Panc1 (cell line): ENCODE measurements at regions not wholly inside any gene's neighbourhood (a gene's known extent, or its start where the extent isn't known, plus 50 kb on each side); places are given as distances from the start of the nearest gene placed in this dataset.

ENCODE experiments used
- ATAC-seq: fragments of 200-7000 bp; cut with Tn5 transposase; 2 replicates; pipeline ENCODE4 v1.9.1; 2020; ENCODE audit warnings: mild to moderate bottlenecking, moderate library complexity
- BruUV-seq: library from RNA; stranded (reverse); fragments of 400-500 nt; replicated peaks from 2 replicates; lab custom pipeline; 2021; lab: Mats Ljungman, UMichigan
- CTCF ChIA-PET: fragments of 300-600 bp; sonication (Branson Sonifier 250); formaldehyde crosslinking; loops from one replicate; lab custom pipeline; 2022; ENCODE audit warnings: antibody characterized with exemption; lab: Charles Lee
- POLR2A ChIA-PET: fragments of 300-600 bp; sonication (Branson Sonifier 250); formaldehyde crosslinking; loops from one replicate; lab custom pipeline; 2022; ENCODE audit warnings: antibody characterized with exemption; lab: Charles Lee
- DNase-seq: peaks from one replicate; pipeline ENCODE4 v3.0.0-alpha.2; 2010; ENCODE audit warnings: low read depth, low spot score
- H3K27ac ChIP-seq: 2 replicates; pipeline ENCODE4 v1.5.1; 2011; ENCODE audit warnings: mild to moderate bottlenecking, low read length, inconsistent platforms
- H3K27me3 ChIP-seq: fragments of 200-500 bp; sonication (Bioruptor generic); 2 replicates; pipeline ENCODE4 v1.6.0; 2014; ENCODE audit warnings: low read length, inconsistent platforms; ENCODE audit not compliant: control insufficient read depth, insufficient read depth
- H3K36me3 ChIP-seq: fragments of 200-500 bp; sonication (Bioruptor generic); 2 replicates; pipeline ENCODE4 v1.5.1; 2014; ENCODE audit warnings: inconsistent platforms, mild to moderate bottlenecking, low read length, moderate library complexity; ENCODE audit not compliant: control insufficient read depth, insufficient read depth
- H3K4me1 ChIP-seq: 2 replicates; pipeline ENCODE4 v1.5.1; 2011; ENCODE audit warnings: inconsistent platforms, mild to moderate bottlenecking, low read length, moderate library complexity; ENCODE audit not compliant: control insufficient read depth, insufficient read depth
- H3K4me3 ChIP-seq, 2 experiments: 2 replicates each; pipeline ENCODE4 v1.5.1; 2011 to 2012; ENCODE audit warnings: low read depth in 2 of 2, low read length in 2 of 2, mild to moderate bottlenecking in 2 of 2, inconsistent platforms in 1 of 2, moderate library complexity in 1 of 2
- H3K9me3 ChIP-seq: fragments of 200-500 bp; sonication (Bioruptor generic); 2 replicates; pipeline ENCODE4 v1.5.1; 2014; ENCODE audit warnings: low read depth, mild to moderate bottlenecking, inconsistent platforms, low read length, moderate library complexity; ENCODE audit not compliant: control insufficient read depth, insufficient read depth
- POLR2AphosphoS5 ChIP-seq: IDR thresholded peaks from 2 replicates; pipeline ENCODE4 v1.6.1; 2012; ENCODE audit warnings: mild to moderate bottlenecking, low read depth, low read length, moderate library complexity
- SIN3A ChIP-seq: IDR thresholded peaks from 2 replicates; pipeline ENCODE4 v1.6.1; 2012; ENCODE audit warnings: low read depth, mild to moderate bottlenecking, low read length, moderate library complexity, borderline replicate concordance; ENCODE audit not compliant: insufficient read depth
- TCF7L2 ChIP-seq: IDR thresholded peaks from 2 replicates; pipeline ENCODE4 v1.6.1; 2011; ENCODE audit warnings: mild to moderate bottlenecking, low read depth, low read length, inconsistent platforms
- in situ Hi-C: cut with HindIII; loops from 2 replicates; pipeline ENCODE4 v1.10.0; 2016; ENCODE audit warnings: low sequenced_read_pairs, low pct_unique_long_range_greater_than_20kb
- intact Hi-C: fragments of 100-400 bp; cut with micrococcal nuclease; formaldehyde crosslinking; loops from one replicate; pipeline ENCODE4 v1.10.0; 2022; ENCODE audit not compliant: unreplicated experiment
- TF ChIP-seq, protein P1 (sequence below): fragments of 450-650 bp; IDR thresholded peaks from 2 replicates; pipeline ENCODE4 v1.5.1; 2017; ENCODE audit warnings: mild to moderate bottlenecking
- TF ChIP-seq, protein P2 (sequence below), 2 experiments: IDR thresholded peaks; 2 replicates each; pipeline ENCODE4 v1.6.1; 2011 to 2012; ENCODE audit warnings: low read depth in 2 of 2, control low read depth in 1 of 2, low read length in 1 of 2, mild to moderate bottlenecking in 1 of 2, moderate library complexity in 1 of 2; ENCODE audit not compliant: insufficient read depth in 1 of 2

DNA sequence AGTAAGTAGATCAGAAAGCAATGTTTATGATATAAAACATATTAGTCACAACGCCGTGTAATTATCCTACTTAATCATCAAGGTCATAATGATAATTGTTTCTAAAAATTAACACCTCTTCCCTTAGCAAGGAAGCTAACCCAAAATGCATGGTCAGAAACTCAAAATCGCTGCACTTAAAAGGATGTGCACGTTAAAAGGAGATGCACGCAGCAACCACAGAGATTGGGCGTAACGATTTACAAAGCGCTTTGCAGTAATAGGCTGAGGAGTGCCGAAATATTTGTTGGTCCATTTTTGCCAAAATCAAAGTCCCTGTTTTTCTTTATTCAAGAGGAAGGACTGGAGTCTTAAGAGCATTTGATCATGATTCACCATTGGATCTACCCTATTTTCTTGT lies 1077.2 kb downstream of the VRK1 start:
- Histone ChIP-seq H3K4me3 (no peak overlapping the region), H3K4me1 (no peaks in the 10 kb centered on the region), H3K27me3 (no peaks in the 10 kb centered on the region), H3K27ac (no peak overlapping the region), H3K9me3 (no peaks in the 10 kb centered on the region), H3K36me3 (no peaks in the 10 kb centered on the region)
- no peak for TF ChIP-seq SIN3A
- TF ChIP-seq, protein P1, sequence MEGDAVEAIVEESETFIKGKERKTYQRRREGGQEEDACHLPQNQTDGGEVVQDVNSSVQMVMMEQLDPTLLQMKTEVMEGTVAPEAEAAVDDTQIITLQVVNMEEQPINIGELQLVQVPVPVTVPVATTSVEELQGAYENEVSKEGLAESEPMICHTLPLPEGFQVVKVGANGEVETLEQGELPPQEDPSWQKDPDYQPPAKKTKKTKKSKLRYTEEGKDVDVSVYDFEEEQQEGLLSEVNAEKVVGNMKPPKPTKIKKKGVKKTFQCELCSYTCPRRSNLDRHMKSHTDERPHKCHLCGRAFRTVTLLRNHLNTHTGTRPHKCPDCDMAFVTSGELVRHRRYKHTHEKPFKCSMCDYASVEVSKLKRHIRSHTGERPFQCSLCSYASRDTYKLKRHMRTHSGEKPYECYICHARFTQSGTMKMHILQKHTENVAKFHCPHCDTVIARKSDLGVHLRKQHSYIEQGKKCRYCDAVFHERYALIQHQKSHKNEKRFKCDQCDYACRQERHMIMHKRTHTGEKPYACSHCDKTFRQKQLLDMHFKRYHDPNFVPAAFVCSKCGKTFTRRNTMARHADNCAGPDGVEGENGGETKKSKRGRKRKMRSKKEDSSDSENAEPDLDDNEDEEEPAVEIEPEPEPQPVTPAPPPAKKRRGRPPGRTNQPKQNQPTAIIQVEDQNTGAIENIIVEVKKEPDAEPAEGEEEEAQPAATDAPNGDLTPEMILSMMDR, result no peak
- no peak for TF ChIP-seq POLR2AphosphoS5
- TF ChIP-seq TCF7L2, result no peak
- TF ChIP-seq, protein P2, sequence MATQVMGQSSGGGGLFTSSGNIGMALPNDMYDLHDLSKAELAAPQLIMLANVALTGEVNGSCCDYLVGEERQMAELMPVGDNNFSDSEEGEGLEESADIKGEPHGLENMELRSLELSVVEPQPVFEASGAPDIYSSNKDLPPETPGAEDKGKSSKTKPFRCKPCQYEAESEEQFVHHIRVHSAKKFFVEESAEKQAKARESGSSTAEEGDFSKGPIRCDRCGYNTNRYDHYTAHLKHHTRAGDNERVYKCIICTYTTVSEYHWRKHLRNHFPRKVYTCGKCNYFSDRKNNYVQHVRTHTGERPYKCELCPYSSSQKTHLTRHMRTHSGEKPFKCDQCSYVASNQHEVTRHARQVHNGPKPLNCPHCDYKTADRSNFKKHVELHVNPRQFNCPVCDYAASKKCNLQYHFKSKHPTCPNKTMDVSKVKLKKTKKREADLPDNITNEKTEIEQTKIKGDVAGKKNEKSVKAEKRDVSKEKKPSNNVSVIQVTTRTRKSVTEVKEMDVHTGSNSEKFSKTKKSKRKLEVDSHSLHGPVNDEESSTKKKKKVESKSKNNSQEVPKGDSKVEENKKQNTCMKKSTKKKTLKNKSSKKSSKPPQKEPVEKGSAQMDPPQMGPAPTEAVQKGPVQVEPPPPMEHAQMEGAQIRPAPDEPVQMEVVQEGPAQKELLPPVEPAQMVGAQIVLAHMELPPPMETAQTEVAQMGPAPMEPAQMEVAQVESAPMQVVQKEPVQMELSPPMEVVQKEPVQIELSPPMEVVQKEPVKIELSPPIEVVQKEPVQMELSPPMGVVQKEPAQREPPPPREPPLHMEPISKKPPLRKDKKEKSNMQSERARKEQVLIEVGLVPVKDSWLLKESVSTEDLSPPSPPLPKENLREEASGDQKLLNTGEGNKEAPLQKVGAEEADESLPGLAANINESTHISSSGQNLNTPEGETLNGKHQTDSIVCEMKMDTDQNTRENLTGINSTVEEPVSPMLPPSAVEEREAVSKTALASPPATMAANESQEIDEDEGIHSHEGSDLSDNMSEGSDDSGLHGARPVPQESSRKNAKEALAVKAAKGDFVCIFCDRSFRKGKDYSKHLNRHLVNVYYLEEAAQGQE (IDR thresholded peaks at IDR 0.05; ENCODE audit: insufficient read depth in 1 of 2, low read depth in 2 of 2, low read length in 1 of 2), result no peak
- ChIA-PET POLR2A (no interaction called here), CTCF (no interaction called here)
- no TSS peak for BruUV-seq
- intact Hi-C loops (no loop called here), in situ Hi-C loops (no loop called here)
- ATAC-seq (no peak), DNase-seq (no peak)

DNA sequence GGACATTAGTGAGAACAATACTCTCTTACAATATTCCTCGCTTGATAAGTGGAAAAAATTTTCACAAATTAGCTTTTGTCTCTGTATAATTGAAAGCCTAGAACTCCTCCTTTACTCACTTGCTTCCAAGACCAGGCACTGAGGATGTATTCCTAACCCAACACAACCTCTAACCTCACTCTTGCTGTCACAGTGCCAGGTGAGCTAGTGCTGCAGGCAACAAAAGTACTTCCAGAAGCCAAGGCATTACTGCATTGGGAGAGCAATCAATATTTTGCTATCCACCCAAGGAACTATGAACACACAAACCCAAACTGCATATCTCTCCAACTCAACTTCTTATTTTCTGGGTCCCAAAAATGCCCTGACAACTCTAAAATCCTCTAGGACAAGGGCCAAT lies 1081.0 kb downstream of the VRK1 start:
- no TSS peak for BruUV-seq
- DNase-seq (no peak), ATAC-seq (no peak)
- Histone ChIP-seq H3K4me3 (no peak overlapping the region), H3K27ac (no peak overlapping the region), H3K27me3 (no peaks in the 10 kb centered on the region), H3K36me3 (no peaks in the 10 kb centered on the region), H3K9me3 (no peaks in the 10 kb centered on the region), H3K4me1 (no peaks in the 10 kb centered on the region)
- in situ Hi-C loops (no loop called here), intact Hi-C loops (no loop called here)
- CTCF ChIA-PET, result no interaction called here
- TF ChIP-seq, protein P1, result no peak
- POLR2A ChIA-PET, result no interaction called here

DNA sequence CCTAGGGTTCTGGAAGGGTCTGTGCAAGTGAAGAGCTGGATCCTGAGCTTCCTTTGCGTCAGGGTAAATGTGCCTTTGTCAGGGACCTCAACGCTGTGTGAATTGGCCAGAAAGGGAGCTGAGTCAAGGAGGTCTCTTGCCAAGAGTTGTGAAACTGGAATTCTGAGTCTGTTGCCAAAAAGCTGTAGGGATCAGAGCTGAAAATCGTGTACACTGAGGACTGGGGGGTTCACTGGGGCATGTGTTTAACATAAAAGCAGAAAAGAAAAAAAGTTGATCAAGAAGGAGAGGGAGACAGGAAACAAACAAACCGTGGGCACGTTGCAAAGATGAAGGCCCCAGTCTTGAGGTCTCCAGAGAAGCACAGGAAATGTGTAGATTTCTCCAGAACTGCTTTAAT lies 1081.5 kb downstream of the VRK1 start:
- Histone ChIP-seq H3K27me3 (no peaks in the 10 kb centered on the region), H3K4me3 (no peak overlapping the region), H3K27ac (no peak overlapping the region), H3K4me1 (no peaks in the 10 kb centered on the region), H3K36me3 (no peaks in the 10 kb centered on the region), H3K9me3 (no peaks in the 10 kb centered on the region)
- ATAC-seq (no peak), DNase-seq (no peak)
- no TSS peak for BruUV-seq
- ChIA-PET POLR2A (no interaction called here), CTCF (no interaction called here)
- intact Hi-C loops, result no loop called here
- TF ChIP-seq SIN3A, result no peak
- TF ChIP-seq POLR2AphosphoS5, result no peak
- TF ChIP-seq, protein P2 (IDR thresholded peaks at IDR 0.05; ENCODE audit: insufficient read depth in 1 of 2, low read depth in 2 of 2, low read length in 1 of 2), result no peak
- TF ChIP-seq TCF7L2, result no peak
- TF ChIP-seq, protein P1, result no peak
- in situ Hi-C loops, result no loop called here
